ENCODE measurements at regions not wholly inside any gene's neighbourhood (a gene's known extent, or its start where the extent isn't known, plus 50 kb on each side); places are given as distances from the start of the nearest gene placed in this dataset.
"Not testable (repeated sequence)": the region's sequence is repeated elsewhere in the genome, so short reads cannot be mapped to it uniquely, and the experiment has no call there.

- Histone ChIP-seq H3K9me3 (ENCODE audit: insufficient read depth, low read length) (no peaks in the 10 kb centered on the region), H3K27me3 (ENCODE audit: insufficient read depth, insufficient read length) (no peaks in the 10 kb centered on the region), H3K9ac (ENCODE audit: insufficient read length, low read depth) (no peak overlapping the region), H3K36me3 (ENCODE audit: insufficient read depth, insufficient read length, low read length) (no peaks in the 10 kb centered on the region), H3K4me3 (ENCODE audit: insufficient read length, low read depth) (no peak overlapping the region), H3K4me1 (ENCODE audit: insufficient read depth, insufficient read length) (no peaks in the 10 kb centered on the region)
- TF ChIP-seq SUZ12 (IDR thresholded peaks at IDR 0.05; ENCODE audit: extremely low read depth, insufficient read depth, insufficient read length) = no peak
- TF ChIP-seq ZNF274 (IDR thresholded peaks at IDR 0.05; ENCODE audit: low read depth, low read length) = no peak
- no peak for TF ChIP-seq YY1 (IDR thresholded peaks at IDR 0.05; ENCODE audit: insufficient read depth, insufficient read length)
- DNase-seq (ENCODE audit: low read depth, low spot score) = no peak
These were observed 948.8 kb downstream of the TRHDE start for GRCh38 chr12:73220951-73221350.

GRCh38 chr12:73221398-73221797 is 949.2 kb downstream of the TRHDE start:
- Histone ChIP-seq H3K27me3 (ENCODE audit: insufficient read depth, insufficient read length) (no peaks in the 10 kb centered on the region), H3K4me3 (ENCODE audit: insufficient read length, low read depth) (no peak overlapping the region), H3K9me3 (ENCODE audit: insufficient read depth, low read length) (no peaks in the 10 kb centered on the region), H3K4me1 (ENCODE audit: insufficient read depth, insufficient read length) (no peaks in the 10 kb centered on the region), H3K9ac (ENCODE audit: insufficient read length, low read depth) (no peak overlapping the region), H3K36me3 (ENCODE audit: insufficient read depth, insufficient read length, low read length) (no peaks in the 10 kb centered on the region)
- no peak for DNase-seq (ENCODE audit: low read depth, low spot score)
- TF ChIP-seq YY1 (IDR thresholded peaks at IDR 0.05; ENCODE audit: insufficient read depth, insufficient read length) = no peak
- TF ChIP-seq ZNF274 (IDR thresholded peaks at IDR 0.05; ENCODE audit: low read depth, low read length) = no peak
- no peak for TF ChIP-seq SUZ12 (IDR thresholded peaks at IDR 0.05; ENCODE audit: extremely low read depth, insufficient read depth, insufficient read length)

- no peaks in the 10 kb centered on the region for H3K9me3 ChIP-seq (ENCODE audit: insufficient read depth, low read length)
These were observed 949.7 kb downstream of the TRHDE start for GRCh38 chr12:73221836-73222235.

GRCh38 chr12:73225371-73225937 is 953.3 kb downstream of the TRHDE start:
- TF ChIP-seq ZNF274 (IDR thresholded peaks at IDR 0.05; ENCODE audit: low read depth, low read length) (no peak), YY1 (IDR thresholded peaks at IDR 0.05; ENCODE audit: insufficient read depth, insufficient read length) (no peak), SUZ12 (IDR thresholded peaks at IDR 0.05; ENCODE audit: extremely low read depth, insufficient read depth, insufficient read length) (no peak)
- H3K36me3 ChIP-seq (ENCODE audit: insufficient read depth, insufficient read length, low read length) = no peaks in the 10 kb centered on the region

More at GRCh38 chr12:73221836-73222235, 949.7 kb downstream of the TRHDE start:
- DNase-seq (ENCODE audit: low read depth, low spot score) = no peak
- no peak for TF ChIP-seq SUZ12 (IDR thresholded peaks at IDR 0.05; ENCODE audit: extremely low read depth, insufficient read depth, insufficient read length)
- TF ChIP-seq ZNF274 (IDR thresholded peaks at IDR 0.05; ENCODE audit: low read depth, low read length) = no peak
- TF ChIP-seq YY1 (IDR thresholded peaks at IDR 0.05; ENCODE audit: insufficient read depth, insufficient read length) = no peak
- Histone ChIP-seq H3K27me3 (ENCODE audit: insufficient read depth, insufficient read length) (no peaks in the 10 kb centered on the region), H3K4me3 (ENCODE audit: insufficient read length, low read depth) (no peak overlapping the region), H3K36me3 (ENCODE audit: insufficient read depth, insufficient read length, low read length) (no peaks in the 10 kb centered on the region), H3K9ac (ENCODE audit: insufficient read length, low read depth) (no peak overlapping the region), H3K4me1 (ENCODE audit: insufficient read depth, insufficient read length) (no peaks in the 10 kb centered on the region)

GRCh38 chr12:73225941-73226340 is 953.8 kb downstream of the TRHDE start:
- H3K36me3 ChIP-seq (ENCODE audit: insufficient read depth, insufficient read length, low read length) = no peaks in the 10 kb centered on the region
- no peak overlapping the region for H3K4me3 ChIP-seq (ENCODE audit: insufficient read length, low read depth)
- no peak for DNase-seq (ENCODE audit: low read depth, low spot score)
- H3K9me3 ChIP-seq (ENCODE audit: insufficient read depth, low read length) = no peaks in the 10 kb centered on the region
- TF ChIP-seq YY1 (IDR thresholded peaks at IDR 0.05; ENCODE audit: insufficient read depth, insufficient read length) = no peak
- TF ChIP-seq SUZ12 (IDR thresholded peaks at IDR 0.05; ENCODE audit: extremely low read depth, insufficient read depth, insufficient read length) = no peak
- no peak for TF ChIP-seq ZNF274 (IDR thresholded peaks at IDR 0.05; ENCODE audit: low read depth, low read length)
- no peaks in the 10 kb centered on the region for H3K27me3 ChIP-seq (ENCODE audit: insufficient read depth, insufficient read length)
- H3K9ac ChIP-seq (ENCODE audit: insufficient read length, low read depth) = no peak overlapping the region
- H3K4me1 ChIP-seq (ENCODE audit: insufficient read depth, insufficient read length) = no peaks in the 10 kb centered on the region

More at GRCh38 chr12:73225371-73225937, 953.3 kb downstream of the TRHDE start:
- no peak overlapping the region for H3K4me3 ChIP-seq (ENCODE audit: insufficient read length, low read depth)
- H3K9me3 ChIP-seq (ENCODE audit: insufficient read depth, low read length) = no peaks in the 10 kb centered on the region
- no peaks in the 10 kb centered on the region for H3K4me1 ChIP-seq (ENCODE audit: insufficient read depth, insufficient read length)
- no peaks in the 10 kb centered on the region for H3K27me3 ChIP-seq (ENCODE audit: insufficient read depth, insufficient read length)
- H3K9ac ChIP-seq (ENCODE audit: insufficient read length, low read depth) = no peak overlapping the region
- no peak for DNase-seq (ENCODE audit: low read depth, low spot score)

GRCh38 chr12:73226593-73226992 is 954.4 kb downstream of the TRHDE start:
- Histone ChIP-seq H3K4me3 (ENCODE audit: insufficient read length, low read depth) (no peak overlapping the region), H3K36me3 (ENCODE audit: insufficient read depth, insufficient read length, low read length) (no peaks in the 10 kb centered on the region), H3K9ac (ENCODE audit: insufficient read length, low read depth) (no peak overlapping the region), H3K27me3 (ENCODE audit: insufficient read depth, insufficient read length) (no peaks in the 10 kb centered on the region), H3K9me3 (ENCODE audit: insufficient read depth, low read length) (no peaks in the 10 kb centered on the region), H3K4me1 (ENCODE audit: insufficient read depth, insufficient read length) (no peaks in the 10 kb centered on the region)
- TF ChIP-seq SUZ12 (IDR thresholded peaks at IDR 0.05; ENCODE audit: extremely low read depth, insufficient read depth, insufficient read length) = no peak
- TF ChIP-seq ZNF274 (IDR thresholded peaks at IDR 0.05; ENCODE audit: low read depth, low read length) = no peak
- TF ChIP-seq YY1 (IDR thresholded peaks at IDR 0.05; ENCODE audit: insufficient read depth, insufficient read length) = no peak
- DNase-seq (ENCODE audit: low read depth, low spot score) = no peak

GRCh38 chr12:73228828-73229227 is 956.7 kb downstream of the TRHDE start:
- H3K36me3 ChIP-seq (ENCODE audit: insufficient read depth, insufficient read length, low read length); H3K4me1 ChIP-seq (ENCODE audit: insufficient read depth, insufficient read length); DNase-seq (ENCODE audit: low read depth, low spot score); H3K27me3 ChIP-seq (ENCODE audit: insufficient read depth, insufficient read length); H3K9ac ChIP-seq (ENCODE audit: insufficient read length, low read depth); H3K9me3 ChIP-seq (ENCODE audit: insufficient read depth, low read length); H3K4me3 ChIP-seq (ENCODE audit: insufficient read length, low read depth): not testable (repeated sequence)
